RKO (cell line): ENCODE measurements at regions not wholly inside any gene's neighbourhood (a gene's known extent, or its start where the extent isn't known, plus 50 kb on each side); places are given as distances from the start of the nearest gene placed in this dataset.

Source experiments
- DNase-seq: peaks from one replicate; pipeline ENCODE4 v3.0.0-alpha.2; 2016; ENCODE audit warnings: low spot score

- DNase-seq = no peak
Measured at GRCh38 chr4:129167640-129168260, 71.8 kb downstream of the C4orf33 start.

GRCh38 chr4:129172181-129172580 lies 76.2 kb downstream of the C4orf33 start:
- no peak for DNase-seq

DNA sequence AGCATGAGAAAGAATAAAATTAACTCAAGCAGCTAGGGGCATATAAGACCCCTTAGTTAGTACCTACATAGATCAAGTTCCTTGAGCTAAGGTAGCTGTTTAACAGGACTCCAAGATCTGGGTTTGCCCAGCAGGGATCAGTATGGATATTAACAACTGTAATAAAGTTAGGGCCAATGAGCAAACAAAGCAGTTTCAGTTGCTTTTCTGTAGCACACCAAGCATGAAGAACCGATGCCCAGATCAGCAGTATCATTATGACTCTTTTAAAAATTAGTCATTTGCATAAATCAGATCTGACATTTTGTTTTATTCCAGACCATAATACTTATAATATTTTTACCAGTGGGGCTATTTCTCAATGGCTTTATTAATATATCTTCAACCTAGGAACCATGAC lies 80.9 kb downstream of the C4orf33 start:
- no peak for DNase-seq

- DNase-seq = no peak
Measured at GRCh38 chr4:129179276-129179675, 83.3 kb downstream of the C4orf33 start.

- no peak for DNase-seq
Measured at GRCh38 chr4:129189630-129190029, 93.7 kb downstream of the C4orf33 start.

DNA sequence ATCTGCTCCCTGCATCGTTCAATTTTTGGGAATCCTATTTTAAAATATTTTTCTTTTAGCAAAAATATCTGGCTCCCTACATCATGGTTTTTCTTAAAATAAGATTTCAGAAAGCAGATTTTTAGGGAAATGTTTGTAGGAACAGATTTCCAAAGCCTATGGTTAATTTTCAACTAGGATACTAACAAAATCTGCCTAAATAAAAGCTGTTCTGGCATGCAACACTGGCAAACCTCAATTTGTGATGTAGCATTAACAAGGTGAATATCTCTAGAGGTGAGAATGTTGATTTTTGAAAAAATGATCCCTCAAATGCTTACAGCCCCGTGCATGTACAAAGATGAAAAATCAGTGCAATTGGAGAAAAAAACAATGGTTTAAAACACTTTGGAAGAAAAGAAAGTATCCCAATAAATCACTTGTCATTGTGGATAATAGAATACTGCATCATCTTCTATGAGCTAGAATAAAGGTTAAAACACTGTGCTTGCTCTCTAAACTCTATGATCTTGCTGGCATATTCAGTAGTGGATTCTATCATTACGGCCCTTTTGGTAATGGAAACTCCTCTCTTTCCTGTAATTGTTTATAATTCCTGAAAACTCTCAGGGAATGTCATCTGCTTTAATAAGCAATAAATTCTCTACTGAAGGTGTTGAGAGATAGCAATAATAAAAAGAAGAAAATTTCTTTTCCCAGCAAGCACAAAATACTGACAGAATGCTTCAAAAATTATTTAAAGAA lies 97.6 kb downstream of the C4orf33 start:
- no peak for DNase-seq

DNA sequence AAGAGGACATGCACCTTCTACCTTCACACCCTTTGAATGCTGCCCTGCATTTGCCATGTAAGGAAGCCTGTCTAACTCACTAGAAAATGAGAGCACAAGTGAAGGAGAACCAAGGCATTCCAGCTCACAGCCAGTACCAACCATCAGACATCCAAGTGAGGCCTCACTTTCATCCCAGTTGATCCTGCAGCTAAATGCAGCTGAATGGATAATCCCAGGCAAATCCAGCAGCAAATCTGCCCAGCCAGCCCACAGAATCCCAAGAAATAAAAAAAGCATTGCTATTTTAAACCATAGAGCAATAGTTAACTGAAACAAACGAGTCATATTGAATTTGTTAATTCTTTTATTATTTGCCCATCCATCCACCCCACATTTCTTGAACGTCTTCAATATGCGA lies 112.5 kb downstream of the C4orf33 start:
- no peak for DNase-seq

GRCh38 chr4:129213692-129214091 lies 117.7 kb downstream of the C4orf33 start:
- DNase-seq = no peak

DNA sequence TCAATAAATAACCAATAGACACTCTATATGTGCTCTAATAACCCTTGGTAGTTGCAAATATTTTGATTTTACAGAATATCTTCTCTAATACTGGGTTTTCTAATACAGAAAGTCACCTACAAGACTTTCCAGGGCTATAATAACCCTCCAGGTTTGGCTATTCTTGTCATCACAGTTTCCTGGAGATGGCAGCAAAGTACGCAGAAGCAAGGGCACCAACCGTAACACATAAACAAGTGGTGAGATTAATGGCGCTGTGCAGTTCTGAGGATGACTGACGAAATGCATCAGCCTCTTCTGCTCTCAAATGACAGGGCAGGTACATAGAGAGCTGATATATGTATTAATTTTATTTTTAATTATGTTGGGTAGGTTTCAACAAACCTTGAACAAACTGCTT lies 122.4 kb downstream of the C4orf33 start:
- no peak for DNase-seq

DNA sequence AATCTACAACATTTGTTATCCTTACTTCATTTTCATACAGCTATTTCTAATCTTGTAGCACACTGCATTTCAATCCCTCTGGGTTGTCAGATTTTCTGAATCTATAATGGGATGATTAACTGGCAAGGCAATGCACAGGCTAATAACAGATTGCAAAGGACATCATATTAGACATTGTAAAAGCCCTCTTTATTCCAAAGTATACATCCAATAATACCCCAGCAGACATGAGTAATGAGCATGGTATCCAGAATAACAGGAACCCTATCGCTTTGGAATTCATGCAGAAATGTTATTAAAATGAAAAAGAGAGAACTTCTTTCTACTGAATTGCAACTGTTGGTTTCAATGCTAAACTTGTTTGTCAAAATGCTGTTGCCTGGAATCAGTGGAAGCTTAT lies 122.9 kb downstream of the C4orf33 start:
- no peak for DNase-seq

DNA sequence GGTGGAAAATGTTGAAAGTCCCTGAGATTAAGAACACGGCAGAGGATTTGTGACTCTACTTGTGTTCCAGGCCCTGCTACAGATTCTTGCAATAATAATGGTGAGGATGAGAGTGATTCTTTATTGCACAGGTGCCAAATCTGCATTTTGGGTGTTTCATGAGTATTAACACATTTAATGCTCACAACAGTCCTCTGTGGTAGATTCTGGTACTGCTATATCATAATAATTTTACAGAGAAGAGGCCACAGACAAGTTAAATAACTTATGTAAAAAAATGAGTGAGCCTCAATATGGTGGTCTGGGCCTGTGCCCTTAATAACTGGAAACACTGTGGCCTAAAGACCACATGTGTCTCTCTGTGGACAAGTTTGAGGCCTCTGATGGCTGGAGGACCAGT lies 124.3 kb downstream of the C4orf33 start:
- DNase-seq = no peak

DNA sequence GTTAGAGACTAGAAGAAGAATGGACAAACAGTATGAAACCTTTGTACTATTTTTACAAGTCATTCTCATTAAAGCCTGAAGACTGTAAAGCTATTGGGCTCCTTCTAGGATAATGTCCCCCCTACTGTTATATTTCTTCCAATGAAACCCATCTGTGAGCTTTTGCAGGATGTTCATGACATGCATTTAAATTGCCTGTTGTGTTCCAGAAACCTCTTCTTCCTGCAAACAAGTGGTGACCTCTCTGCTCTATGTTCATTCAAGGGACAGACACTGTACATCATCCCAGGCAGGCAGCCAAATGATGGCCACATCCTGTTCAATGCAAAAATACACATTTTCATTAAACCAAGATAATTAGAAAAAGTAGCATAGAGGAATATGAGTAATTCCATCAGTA lies 128.0 kb downstream of the C4orf33 start:
- DNase-seq = no peak

- no peak for DNase-seq
Measured at GRCh38 chr4:129230846-129231245, 134.9 kb downstream of the C4orf33 start.

GRCh38 chr4:129231945-129232588 lies 136.1 kb downstream of the C4orf33 start:
- no peak for DNase-seq

DNA sequence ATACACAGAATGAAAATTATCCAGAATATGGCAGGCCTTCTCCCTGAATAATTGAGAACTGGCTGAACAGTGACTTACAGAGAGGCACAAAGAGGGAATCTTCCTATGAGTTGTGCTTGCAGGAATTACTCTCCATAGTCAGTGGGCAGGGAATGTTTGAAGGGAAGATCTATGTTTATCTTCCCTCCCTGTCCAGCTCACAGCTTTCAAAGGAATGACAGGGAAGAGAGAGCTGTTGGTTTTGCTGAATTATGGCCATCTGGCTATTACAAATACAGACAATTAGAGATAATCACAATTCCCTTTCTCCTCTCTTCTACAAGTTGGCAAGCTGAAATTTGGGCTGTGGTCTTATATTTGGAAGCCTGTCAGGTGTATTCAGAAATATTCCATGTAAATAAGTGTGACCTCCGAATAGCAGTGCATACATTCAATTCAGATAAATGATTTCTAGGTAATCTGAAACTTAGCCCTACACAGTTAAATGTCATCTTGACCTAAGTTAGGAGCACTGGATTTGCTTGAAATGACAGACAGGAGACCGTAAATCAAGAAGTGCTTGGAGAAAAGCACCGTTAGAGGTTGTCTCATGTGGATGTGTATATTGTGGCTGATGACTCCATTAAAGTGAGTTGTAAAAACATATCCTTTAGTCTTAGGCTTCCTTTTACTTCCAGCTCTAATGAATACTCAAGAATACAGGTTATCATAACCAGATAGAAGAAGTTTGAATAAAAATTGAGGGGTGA lies 136.8 kb downstream of the C4orf33 start:
- DNase-seq = no peak

- no peak for DNase-seq
Measured at GRCh38 chr4:129233691-129234090, 137.7 kb downstream of the C4orf33 start.

DNA sequence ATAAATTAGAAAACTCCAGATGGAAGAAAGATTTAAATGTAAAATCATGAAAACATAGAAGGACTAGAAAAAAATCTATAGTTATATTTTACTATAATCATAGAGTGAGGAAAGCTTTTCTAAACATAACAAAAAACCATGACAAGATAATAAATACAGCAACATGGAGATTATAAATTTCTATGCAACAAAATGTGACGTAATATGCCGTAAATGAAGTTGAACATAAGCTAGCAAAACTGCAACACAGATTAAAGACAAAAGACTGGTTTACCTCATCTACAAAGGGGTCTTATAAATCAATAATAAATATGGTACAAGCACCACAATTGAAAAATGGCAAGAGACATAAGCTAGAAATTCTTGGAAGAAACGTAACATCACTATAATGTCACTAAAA lies 140.4 kb downstream of the C4orf33 start:
- DNase-seq = no peak

DNA sequence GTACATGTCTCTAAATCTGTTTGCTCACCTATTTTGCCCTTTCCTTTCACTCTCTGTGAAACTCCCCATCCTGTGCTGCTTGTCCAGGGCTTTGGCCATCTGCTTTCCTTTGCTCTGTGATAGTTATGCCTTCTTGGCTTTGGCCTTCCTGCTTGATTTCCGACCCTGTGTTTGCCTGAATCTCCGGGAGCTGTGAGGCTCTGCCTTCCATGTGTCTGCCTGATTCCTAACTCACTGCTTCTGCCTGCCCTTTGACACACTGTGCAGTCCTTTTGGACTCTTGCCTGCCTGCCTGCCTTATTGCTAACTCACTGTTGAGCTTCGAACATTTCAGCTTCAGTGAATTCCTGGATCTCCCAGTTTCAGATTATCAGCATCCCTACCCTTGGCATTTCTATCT lies 143.1 kb downstream of the C4orf33 start:
- DNase-seq = no peak

DNA sequence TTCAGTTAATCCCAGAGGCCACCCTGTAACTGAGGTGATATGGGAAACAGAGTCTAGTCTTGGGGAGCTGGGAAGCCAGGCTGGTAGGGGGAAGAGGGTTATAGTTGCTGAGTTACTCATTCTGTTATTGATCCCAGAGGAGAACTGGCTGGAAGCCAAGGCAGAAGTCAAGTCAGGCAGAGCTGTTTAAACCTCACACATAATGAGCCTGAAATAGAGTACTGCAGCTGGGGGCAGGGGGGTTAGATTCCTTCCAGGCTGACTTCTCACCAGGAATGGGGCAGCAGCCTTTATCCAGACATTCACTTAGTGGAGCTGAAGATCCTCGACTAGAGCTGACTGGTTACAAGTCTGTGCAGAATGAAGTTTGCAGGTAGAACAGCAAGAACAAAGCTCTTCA lies 144.9 kb downstream of the C4orf33 start:
- no peak for DNase-seq

DNA sequence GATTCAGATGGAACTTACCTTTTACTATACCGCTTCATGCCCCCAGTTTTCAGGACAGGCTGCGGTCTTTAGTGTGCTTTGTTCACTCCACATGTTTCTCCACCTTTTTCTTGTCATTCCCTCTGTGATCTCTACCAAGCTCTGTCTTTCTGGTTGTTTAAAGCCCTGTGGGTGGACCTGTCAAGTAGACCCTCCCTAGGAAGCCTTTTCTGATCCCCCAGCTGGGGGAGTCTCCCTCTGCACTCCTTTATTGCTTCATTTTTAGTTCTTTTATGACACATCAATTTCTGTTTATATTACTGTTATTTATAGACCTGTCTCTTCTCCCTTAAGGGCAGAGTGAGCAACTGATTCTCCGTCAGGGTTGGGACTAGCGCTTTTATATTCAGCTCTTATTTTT lies 150.2 kb downstream of the C4orf33 start:
- no peak for DNase-seq

GRCh38 chr4:129246910-129247461 lies 151.0 kb downstream of the C4orf33 start:
- no peak for DNase-seq

DNA sequence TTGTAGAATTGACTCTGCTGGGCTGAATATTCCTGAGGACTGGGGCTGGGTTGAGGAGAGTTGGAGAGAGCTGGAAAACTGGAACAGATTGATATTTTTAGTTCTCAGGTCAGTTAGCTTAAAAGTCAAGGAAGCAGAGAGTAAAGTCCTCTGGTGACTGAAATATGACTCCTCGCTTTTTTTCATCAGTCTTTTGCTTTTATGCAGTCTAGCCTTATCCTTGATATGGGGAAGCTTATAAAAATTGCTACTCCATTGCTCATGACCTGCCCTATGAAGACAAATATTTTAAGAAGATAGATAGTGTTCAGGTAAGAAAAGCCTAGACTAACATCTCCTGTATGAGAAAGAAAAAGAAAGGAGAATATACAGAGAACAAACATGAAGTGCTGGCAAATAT lies 152.7 kb downstream of the C4orf33 start:
- DNase-seq = no peak
